Esophagus muscularis mucosa (tissue), 4 donors: ENCODE measurements at regions not wholly inside any gene's neighbourhood (a gene's known extent, or its start where the extent isn't known, plus 50 kb on each side); places are given as distances from the start of the nearest gene placed in this dataset.
"Not testable (repeated sequence)": the region's sequence is repeated elsewhere in the genome, so short reads cannot be mapped to it uniquely, and the experiment has no call there.

Source experiments
- CTCF ChIP-seq, 3 experiments: fragments of 200-600 bp in 2 of 3; fragments of 450-650 bp in 1 of 3; sonication (generic) in 2 of 3; IDR thresholded peaks; one replicate each; pipeline ENCODE4 v1.5.1; 2017 to 2019; ENCODE audit warnings: antibody characterized with exemption in 3 of 3, mild to moderate bottlenecking in 2 of 3, moderate library complexity in 1 of 3
- EP300 ChIP-seq: sonication (generic); formaldehyde crosslinking; IDR thresholded peaks from one replicate; pipeline ENCODE4 v1.6.1; 2017; ENCODE audit warnings: antibody characterized with exemption
- POLR2A ChIP-seq: fragments of 450-650 bp; IDR thresholded peaks from one replicate; pipeline ENCODE4 v1.6.1; 2017; ENCODE audit warnings: antibody characterized with exemption, moderate library complexity, mild to moderate bottlenecking, low read depth
- POLR2AphosphoS5 ChIP-seq, 2 donors: sonication (generic); formaldehyde crosslinking; IDR thresholded peaks; one replicate each; pipeline ENCODE4 v1.6.1; 2017; ENCODE audit warnings: antibody characterized with exemption in 2 of 2

- not testable (repeated sequence) for TF ChIP-seq POLR2A; CTCF (IDR thresholded peaks at IDR 0.05); POLR2AphosphoS5 (IDR thresholded peaks at IDR 0.05); EP300
Observed at GRCh38 chrX:85529141-85529540, 149.7 kb upstream of the POF1B start.
